Chondrocyte (in vitro differentiated cells): ENCODE measurements at regions not wholly inside any gene's neighbourhood (a gene's known extent, or its start where the extent isn't known, plus 50 kb on each side); places are given as distances from the start of the nearest gene placed in this dataset.
"Not testable (repeated sequence)": the region's sequence is repeated elsewhere in the genome, so short reads cannot be mapped to it uniquely, and the experiment has no call there.

Experiments
- DNase-seq: peaks from one replicate; pipeline ENCODE4 v3.0.0; 2021; ENCODE audit warnings: mixed read lengths, low spot score
- H3K27ac Mint-ChIP-seq: one replicate; pipeline ENCODE4 v1.8.0; 2021; ENCODE audit warnings: mild to moderate bottlenecking, moderate library complexity, mixed read lengths; ENCODE audit not compliant: unreplicated experiment
- H3K27me3 Mint-ChIP-seq: 2 replicates; pipeline ENCODE4 v1.8.0; 2021; ENCODE audit warnings: low read depth, mixed read lengths
- H3K36me3 Mint-ChIP-seq: 2 replicates; pipeline ENCODE4 v1.8.0; 2021; ENCODE audit warnings: low read depth, mixed read lengths
- H3K4me1 Mint-ChIP-seq: 2 replicates; pipeline ENCODE4 v1.8.0; 2021; ENCODE audit warnings: low read depth, mild to moderate bottlenecking, mixed read lengths
- H3K4me3 Mint-ChIP-seq: one replicate; pipeline ENCODE4 v1.8.0; 2021; ENCODE audit warnings: mild to moderate bottlenecking, moderate library complexity, mixed read lengths; ENCODE audit not compliant: unreplicated experiment
- H3K9me3 Mint-ChIP-seq: 2 replicates; pipeline ENCODE4 v1.8.0; 2021; ENCODE audit warnings: low read depth, mixed read lengths
- TF ChIP-seq, protein P1 (sequence below): fragments of 200-600 bp; sonication (generic); IDR thresholded peaks from 2 replicates; pipeline ENCODE4 v1.5.0; 2021; ENCODE audit warnings: antibody characterized with exemption, mild to moderate bottlenecking, moderate library complexity

DNA sequence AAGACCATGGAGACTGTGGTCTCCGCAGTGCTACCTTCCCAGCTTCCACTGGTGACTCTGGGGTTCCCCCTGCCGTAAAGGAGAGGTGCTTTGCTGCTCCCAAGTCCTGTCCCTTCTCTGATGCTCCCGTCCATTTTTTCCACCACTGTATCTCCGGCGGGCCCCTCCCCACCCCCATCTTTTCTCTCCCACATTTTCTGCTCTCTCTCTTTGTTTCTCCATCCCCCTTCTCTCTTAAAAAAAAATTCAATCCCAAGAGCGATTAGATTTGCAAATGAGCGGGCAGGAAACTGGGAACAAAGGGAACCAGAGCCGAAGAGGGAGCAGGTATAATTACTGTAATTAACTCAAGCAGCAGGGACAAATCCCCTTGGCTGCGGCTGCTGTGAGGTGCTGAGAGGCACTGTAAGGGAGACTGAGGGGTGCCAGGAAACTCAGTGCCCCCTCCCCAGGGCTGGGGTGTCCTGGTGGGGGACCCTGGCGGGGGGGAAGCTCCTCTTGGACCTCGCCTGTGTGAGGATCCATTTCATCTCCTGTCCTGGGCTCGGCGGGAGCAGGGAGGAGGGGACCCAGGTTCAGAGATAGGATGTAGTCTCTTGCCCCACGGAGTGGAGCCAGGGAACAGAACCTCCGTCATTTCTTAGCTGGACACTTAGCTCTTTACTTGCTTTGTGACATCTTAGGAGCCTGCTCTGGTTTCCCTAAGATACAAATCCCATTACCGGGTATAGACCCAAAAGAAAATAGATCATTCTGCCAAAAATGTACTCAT lies 140.4 kb upstream of the NRXN3 start:
- Mint-ChIP-seq H3K27ac (no peak overlapping the region), H3K27me3 (peaks cover 5% of the 10 kb centered on the region), H3K36me3 (no peaks in the 10 kb centered on the region), H3K4me3 (no peak overlapping the region), H3K4me1 (no peaks in the 10 kb centered on the region), H3K9me3 (no peaks in the 10 kb centered on the region)
- no peak for DNase-seq
- TF ChIP-seq, protein P1, sequence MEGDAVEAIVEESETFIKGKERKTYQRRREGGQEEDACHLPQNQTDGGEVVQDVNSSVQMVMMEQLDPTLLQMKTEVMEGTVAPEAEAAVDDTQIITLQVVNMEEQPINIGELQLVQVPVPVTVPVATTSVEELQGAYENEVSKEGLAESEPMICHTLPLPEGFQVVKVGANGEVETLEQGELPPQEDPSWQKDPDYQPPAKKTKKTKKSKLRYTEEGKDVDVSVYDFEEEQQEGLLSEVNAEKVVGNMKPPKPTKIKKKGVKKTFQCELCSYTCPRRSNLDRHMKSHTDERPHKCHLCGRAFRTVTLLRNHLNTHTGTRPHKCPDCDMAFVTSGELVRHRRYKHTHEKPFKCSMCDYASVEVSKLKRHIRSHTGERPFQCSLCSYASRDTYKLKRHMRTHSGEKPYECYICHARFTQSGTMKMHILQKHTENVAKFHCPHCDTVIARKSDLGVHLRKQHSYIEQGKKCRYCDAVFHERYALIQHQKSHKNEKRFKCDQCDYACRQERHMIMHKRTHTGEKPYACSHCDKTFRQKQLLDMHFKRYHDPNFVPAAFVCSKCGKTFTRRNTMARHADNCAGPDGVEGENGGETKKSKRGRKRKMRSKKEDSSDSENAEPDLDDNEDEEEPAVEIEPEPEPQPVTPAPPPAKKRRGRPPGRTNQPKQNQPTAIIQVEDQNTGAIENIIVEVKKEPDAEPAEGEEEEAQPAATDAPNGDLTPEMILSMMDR = no peak

DNA sequence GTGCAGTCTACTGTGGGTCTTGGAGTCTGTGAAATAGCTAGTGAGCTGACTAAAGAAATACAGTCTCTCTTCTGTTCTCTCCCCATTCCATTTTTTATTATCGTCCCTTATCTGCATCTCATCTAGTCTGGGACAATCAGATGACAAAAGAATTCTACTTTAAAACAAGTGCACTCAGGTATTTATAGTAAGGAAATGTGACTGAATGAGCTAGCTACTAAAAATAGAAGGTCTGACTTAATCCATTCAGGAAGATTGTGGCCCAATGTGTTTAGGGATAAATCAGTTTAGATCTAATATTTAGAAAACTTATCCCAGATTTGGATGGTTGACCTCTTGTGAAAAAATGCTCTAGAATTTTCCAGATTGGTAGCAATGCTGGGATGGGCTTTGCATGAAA lies 126.8 kb upstream of the NRXN3 start:
- no peaks in the 10 kb centered on the region for H3K36me3 Mint-ChIP-seq
- DNase-seq = no peak
- TF ChIP-seq, protein P1 = no peak
- H3K27me3 Mint-ChIP-seq = no peaks in the 10 kb centered on the region
- H3K9me3 Mint-ChIP-seq = peaks cover 13% of the 10 kb centered on the region
- no peak overlapping the region for H3K27ac Mint-ChIP-seq
- no peaks in the 10 kb centered on the region for H3K4me1 Mint-ChIP-seq
- no peak overlapping the region for H3K4me3 Mint-ChIP-seq

- no peak overlapping the region for H3K4me3 Mint-ChIP-seq
- no peaks in the 10 kb centered on the region for H3K36me3 Mint-ChIP-seq
- H3K9me3 Mint-ChIP-seq = peaks cover 14% of the 10 kb centered on the region
- no peak for DNase-seq
- TF ChIP-seq, protein P1 = no peak
- H3K27ac Mint-ChIP-seq = no peak overlapping the region
- H3K27me3 Mint-ChIP-seq = no peaks in the 10 kb centered on the region
- H3K4me1 Mint-ChIP-seq = no peaks in the 10 kb centered on the region
Measured at GRCh38 chr14:78048120-78048519, 122.1 kb upstream of the NRXN3 start.

DNA sequence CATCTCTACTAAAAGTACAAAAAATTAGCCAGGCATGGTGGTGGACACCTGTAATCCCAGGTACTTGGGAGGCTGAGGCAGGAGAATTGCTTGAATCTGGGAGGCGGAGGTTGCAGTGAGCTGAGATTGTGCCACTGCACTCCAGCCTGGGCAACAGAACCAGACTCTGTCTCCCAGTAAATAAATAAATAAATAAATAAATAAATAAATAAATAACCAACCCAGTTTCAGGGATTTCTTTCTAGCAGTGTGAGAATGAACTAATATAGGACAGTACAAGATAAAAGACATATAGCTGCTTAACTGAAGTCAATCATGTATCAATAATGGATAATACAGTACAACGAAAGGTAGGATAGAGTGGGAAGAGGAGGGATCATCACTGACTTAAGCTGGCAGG lies 113.3 kb upstream of the NRXN3 start:
- H3K4me1 Mint-ChIP-seq = not testable (repeated sequence)

GRCh38 chr14:78070344-78070743 lies 99.8 kb upstream of the NRXN3 start:
- no peaks in the 10 kb centered on the region for H3K9me3 Mint-ChIP-seq
- peaks cover 4% of the 10 kb centered on the region for H3K27me3 Mint-ChIP-seq
- DNase-seq = no peak
- H3K4me3 Mint-ChIP-seq = no peak overlapping the region
- TF ChIP-seq, protein P1 = no peak
- no peaks in the 10 kb centered on the region for H3K4me1 Mint-ChIP-seq
- no peaks in the 10 kb centered on the region for H3K36me3 Mint-ChIP-seq
- no peak overlapping the region for H3K27ac Mint-ChIP-seq

More for the DNA sequence above, 113.3 kb upstream of the NRXN3 start:
- H3K4me3 Mint-ChIP-seq, DNase-seq, H3K9me3 Mint-ChIP-seq, H3K27ac Mint-ChIP-seq, H3K36me3 Mint-ChIP-seq, H3K27me3 Mint-ChIP-seq: not testable (repeated sequence)

- Mint-ChIP-seq H3K27ac (no peak overlapping the region), H3K4me3 (no peak overlapping the region), H3K36me3 (no peaks in the 10 kb centered on the region), H3K4me1 (no peaks in the 10 kb centered on the region), H3K27me3 (peaks cover 4% of the 10 kb centered on the region), H3K9me3 (no peaks in the 10 kb centered on the region)
- TF ChIP-seq, protein P1 = no peak
- no peak for DNase-seq
Measured at GRCh38 chr14:78071016-78071549, 99.1 kb upstream of the NRXN3 start.
